ENCODE measurements at regions not wholly inside any gene's neighbourhood (a gene's known extent, or its start where the extent isn't known, plus 50 kb on each side); places are given as distances from the start of the nearest gene placed in this dataset.

DNA sequence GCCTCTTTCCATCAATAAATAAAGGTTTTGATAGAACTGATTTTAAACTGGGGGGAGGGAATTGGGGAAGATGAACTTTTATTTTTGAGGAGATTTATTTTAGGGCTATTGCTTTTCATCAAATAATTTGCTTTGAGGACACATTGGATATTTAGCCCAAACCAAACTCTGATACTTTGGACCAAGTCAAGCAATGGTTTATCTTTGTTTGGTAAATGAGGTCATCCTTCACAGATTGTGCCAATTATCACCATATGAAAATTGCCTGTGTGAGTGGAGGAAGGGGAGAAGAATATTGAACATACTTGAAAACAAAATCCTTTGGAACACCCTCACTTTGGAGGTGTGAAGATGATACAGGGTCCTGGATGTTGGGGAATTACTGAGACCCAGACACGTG, 176.9 kb upstream of the CD180 start:
- Histone ChIP-seq H4K20me1 (ENCODE audit: insufficient read depth) (no peaks in the 10 kb centered on the region), H3K9me2 (ENCODE audit: insufficient read depth) (no peaks in the 10 kb centered on the region), H3K9ac (ENCODE audit: low read length) (no peak overlapping the region), H3K4me1 (ENCODE audit: control insufficient read depth in 1 of 2, insufficient read depth in 2 of 2, low read length in 2 of 2) (no peaks in the 10 kb centered on the region), H3K27ac (ENCODE audit: low read depth, low read length) (no peak overlapping the region), H3K79me2 (ENCODE audit: insufficient read depth, low read length) (no peaks in the 10 kb centered on the region), H3K9me3 (ENCODE audit: control insufficient read depth in 1 of 2, insufficient read depth in 1 of 2, low read depth in 1 of 2, low read length in 2 of 2) (no peaks in the 10 kb centered on the region), H2AFZ (ENCODE audit: low read depth, low read length, poor library complexity, severe bottlenecking) (no peak overlapping the region), H3K36me3 (ENCODE audit: control insufficient read depth in 1 of 2, insufficient read depth in 2 of 2, low read length in 2 of 2) (no peaks in the 10 kb centered on the region), H3K27me3 (ENCODE audit: insufficient read depth, low read length) (no peaks in the 10 kb centered on the region), H3K4me3 (replicated peaks in 1 of 2; ENCODE audit: low read depth in 1 of 2, low read length in 2 of 2) (no peak overlapping the region), H3K4me2 (ENCODE audit: low read length) (no peak overlapping the region)
- ChIA-PET POLR2A (no interaction called here), CTCF (no interaction called here), RAD21 (ENCODE audit: low non-redundant PET in 1 of 2, low total read pairs in 2 of 2, uncharacterized antibody in 2 of 2, unreplicated experiment in 2 of 2) (no interaction called here)
- DNase-seq (ENCODE audit: low read depth, low spot score) (no peak), ATAC-seq (no peak)
- intact Hi-C loops (cut with micrococcal nuclease): no loop called here
- BruUV-seq (replicated peaks): no TSS peak
- no peak for TF ChIP-seq CBX3 (IDR thresholded peaks at IDR 0.05; ENCODE audit: low read depth)
- TF ChIP-seq EZH2phosphoT487 (IDR thresholded peaks at IDR 0.05; ENCODE audit: borderline replicate concordance): no peak

DNA sequence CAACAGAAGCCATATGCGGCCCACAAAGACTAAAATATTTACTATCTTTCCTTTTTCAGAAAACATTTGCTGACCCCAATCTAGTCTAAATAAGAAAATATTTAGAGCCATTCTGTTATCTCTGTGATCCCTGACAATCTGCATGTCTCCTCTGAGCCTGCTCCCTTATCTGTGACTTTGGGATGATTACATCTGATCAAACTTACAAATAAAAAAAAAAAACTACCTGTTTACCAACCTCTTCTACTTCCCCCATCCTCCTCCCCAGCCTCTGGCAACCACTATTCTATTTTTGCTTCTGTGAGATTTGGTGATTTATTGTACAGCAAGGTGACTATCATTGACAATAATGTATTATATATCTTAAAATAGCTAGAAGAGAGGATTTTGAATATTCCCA, 176.3 kb upstream of the CD180 start:
- no TSS peak for BruUV-seq (replicated peaks)
- H3K36me3 ChIP-seq (ENCODE audit: control insufficient read depth in 1 of 2, insufficient read depth in 2 of 2, low read length in 2 of 2): no peaks in the 10 kb centered on the region
- no peaks in the 10 kb centered on the region for H4K20me1 ChIP-seq (ENCODE audit: insufficient read depth)
- H3K4me3 ChIP-seq (replicated peaks in 1 of 2; ENCODE audit: low read depth in 1 of 2, low read length in 2 of 2): no peak overlapping the region
- H3K27ac ChIP-seq (ENCODE audit: low read depth, low read length): no peak overlapping the region
- ChIA-PET RAD21 (ENCODE audit: low non-redundant PET in 1 of 2, low total read pairs in 2 of 2, uncharacterized antibody in 2 of 2, unreplicated experiment in 2 of 2) (no interaction called here), CTCF (no interaction called here), POLR2A (no interaction called here)
- H2AFZ ChIP-seq (ENCODE audit: low read depth, low read length, poor library complexity, severe bottlenecking): no peak overlapping the region
- H3K9me2 ChIP-seq (ENCODE audit: insufficient read depth): no peaks in the 10 kb centered on the region
- intact Hi-C loops (cut with micrococcal nuclease): no loop called here
- TF ChIP-seq EZH2phosphoT487 (IDR thresholded peaks at IDR 0.05; ENCODE audit: borderline replicate concordance) (no peak), JUND (IDR thresholded peaks at IDR 0.05) (no peak), EGR1 (IDR thresholded peaks at IDR 0.05; ENCODE audit: low read depth) (no peak), RAD21 (IDR thresholded peaks at IDR 0.05; ENCODE audit: low read depth) (no peak), ZNF274 (IDR thresholded peaks at IDR 0.05; ENCODE audit: low read depth, low read length) (no peak), YY1 (IDR thresholded peaks at IDR 0.05; ENCODE audit: extremely low read depth, insufficient replicate concordance, low read depth, low read length) (no peak), SP1 (IDR thresholded peaks at IDR 0.05; ENCODE audit: low read depth) (no peak), CEBPB (IDR thresholded peaks at IDR 0.05; ENCODE audit: low read depth) (no peak), POLR2AphosphoS5 (IDR thresholded peaks at IDR 0.05; ENCODE audit: low read depth, low read length) (no peak), TCF7L2 (IDR thresholded peaks at IDR 0.05; ENCODE audit: borderline replicate concordance, extremely low read depth, insufficient read depth, insufficient read length) (no peak)
- TF ChIP-seq, protein P1, sequence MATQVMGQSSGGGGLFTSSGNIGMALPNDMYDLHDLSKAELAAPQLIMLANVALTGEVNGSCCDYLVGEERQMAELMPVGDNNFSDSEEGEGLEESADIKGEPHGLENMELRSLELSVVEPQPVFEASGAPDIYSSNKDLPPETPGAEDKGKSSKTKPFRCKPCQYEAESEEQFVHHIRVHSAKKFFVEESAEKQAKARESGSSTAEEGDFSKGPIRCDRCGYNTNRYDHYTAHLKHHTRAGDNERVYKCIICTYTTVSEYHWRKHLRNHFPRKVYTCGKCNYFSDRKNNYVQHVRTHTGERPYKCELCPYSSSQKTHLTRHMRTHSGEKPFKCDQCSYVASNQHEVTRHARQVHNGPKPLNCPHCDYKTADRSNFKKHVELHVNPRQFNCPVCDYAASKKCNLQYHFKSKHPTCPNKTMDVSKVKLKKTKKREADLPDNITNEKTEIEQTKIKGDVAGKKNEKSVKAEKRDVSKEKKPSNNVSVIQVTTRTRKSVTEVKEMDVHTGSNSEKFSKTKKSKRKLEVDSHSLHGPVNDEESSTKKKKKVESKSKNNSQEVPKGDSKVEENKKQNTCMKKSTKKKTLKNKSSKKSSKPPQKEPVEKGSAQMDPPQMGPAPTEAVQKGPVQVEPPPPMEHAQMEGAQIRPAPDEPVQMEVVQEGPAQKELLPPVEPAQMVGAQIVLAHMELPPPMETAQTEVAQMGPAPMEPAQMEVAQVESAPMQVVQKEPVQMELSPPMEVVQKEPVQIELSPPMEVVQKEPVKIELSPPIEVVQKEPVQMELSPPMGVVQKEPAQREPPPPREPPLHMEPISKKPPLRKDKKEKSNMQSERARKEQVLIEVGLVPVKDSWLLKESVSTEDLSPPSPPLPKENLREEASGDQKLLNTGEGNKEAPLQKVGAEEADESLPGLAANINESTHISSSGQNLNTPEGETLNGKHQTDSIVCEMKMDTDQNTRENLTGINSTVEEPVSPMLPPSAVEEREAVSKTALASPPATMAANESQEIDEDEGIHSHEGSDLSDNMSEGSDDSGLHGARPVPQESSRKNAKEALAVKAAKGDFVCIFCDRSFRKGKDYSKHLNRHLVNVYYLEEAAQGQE (IDR thresholded peaks at IDR 0.05; ENCODE audit: low read depth): no peak
- no peaks in the 10 kb centered on the region for H3K9me3 ChIP-seq (ENCODE audit: control insufficient read depth in 1 of 2, insufficient read depth in 1 of 2, low read depth in 1 of 2, low read length in 2 of 2)
- DNase-seq (ENCODE audit: low read depth, low spot score) (no peak), ATAC-seq (no peak)
- H3K79me2 ChIP-seq (ENCODE audit: insufficient read depth, low read length): no peaks in the 10 kb centered on the region
- H3K9ac ChIP-seq (ENCODE audit: low read length): no peak overlapping the region
- H3K27me3 ChIP-seq (ENCODE audit: insufficient read depth, low read length): peaks cover 1% of the 10 kb centered on the region; the same call in 1 of the 2 replicates
- no peak overlapping the region for H3K4me2 ChIP-seq (ENCODE audit: low read length)
- H3K4me1 ChIP-seq (ENCODE audit: control insufficient read depth in 1 of 2, insufficient read depth in 2 of 2, low read length in 2 of 2): no peaks in the 10 kb centered on the region
